ENCODE measurements at regions not wholly inside any gene's neighbourhood (a gene's known extent, or its start where the extent isn't known, plus 50 kb on each side); places are given as distances from the start of the nearest gene placed in this dataset.

DNA sequence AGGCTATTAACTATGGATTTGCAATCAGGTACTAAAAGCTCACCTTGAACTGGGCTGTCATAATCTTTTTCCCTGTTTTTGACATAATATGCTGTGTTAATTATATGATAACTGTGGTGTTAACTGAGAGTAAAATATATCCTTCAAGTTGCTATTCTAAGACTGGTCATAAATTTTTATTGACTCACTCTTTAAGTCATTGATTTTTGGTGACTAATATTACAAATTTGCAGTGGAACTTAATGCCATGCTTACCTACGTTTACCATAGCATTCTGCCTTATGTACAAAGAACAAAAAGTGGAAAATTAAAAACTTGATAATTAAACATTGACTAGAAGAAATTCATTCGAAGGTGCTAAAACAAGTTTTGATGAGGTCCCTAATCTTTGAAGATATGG lies 872.4 kb downstream of the BRINP3 start:
- no peak for TF ChIP-seq POLR2A (IDR thresholded peaks at IDR 0.05; ENCODE audit: low read depth, low read length)
- TF ChIP-seq POLR2AphosphoS5 (IDR thresholded peaks at IDR 0.05; ENCODE audit: low read depth, low read length), result no peak
- no peak for TF ChIP-seq TAF1 (IDR thresholded peaks at IDR 0.05; ENCODE audit: borderline replicate concordance, low read depth, low read length)

Data from GM12892 (cell line).